OCI-LY3 (cell line): ENCODE measurements at regions not wholly inside any gene's neighbourhood (a gene's known extent, or its start where the extent isn't known, plus 50 kb on each side); places are given as distances from the start of the nearest gene placed in this dataset.

Source experiments
- EZH2phosphoT487 ChIP-seq: fragments of 200-600 bp; shearing (Covaris generic); IDR thresholded peaks from 2 replicates; pipeline ENCODE4 v1.6.1; 2018; ENCODE audit warnings: antibody characterized with exemption, mixed run types, low read depth
- TF ChIP-seq, protein P1 (sequence below): fragments of 200-600, 300-600 bp; sonication (generic); IDR thresholded peaks from 2 replicates; pipeline ENCODE4 v1.5.1; 2014; ENCODE audit warnings: antibody characterized with exemption, low read length, low read depth

- TF ChIP-seq, protein P1, sequence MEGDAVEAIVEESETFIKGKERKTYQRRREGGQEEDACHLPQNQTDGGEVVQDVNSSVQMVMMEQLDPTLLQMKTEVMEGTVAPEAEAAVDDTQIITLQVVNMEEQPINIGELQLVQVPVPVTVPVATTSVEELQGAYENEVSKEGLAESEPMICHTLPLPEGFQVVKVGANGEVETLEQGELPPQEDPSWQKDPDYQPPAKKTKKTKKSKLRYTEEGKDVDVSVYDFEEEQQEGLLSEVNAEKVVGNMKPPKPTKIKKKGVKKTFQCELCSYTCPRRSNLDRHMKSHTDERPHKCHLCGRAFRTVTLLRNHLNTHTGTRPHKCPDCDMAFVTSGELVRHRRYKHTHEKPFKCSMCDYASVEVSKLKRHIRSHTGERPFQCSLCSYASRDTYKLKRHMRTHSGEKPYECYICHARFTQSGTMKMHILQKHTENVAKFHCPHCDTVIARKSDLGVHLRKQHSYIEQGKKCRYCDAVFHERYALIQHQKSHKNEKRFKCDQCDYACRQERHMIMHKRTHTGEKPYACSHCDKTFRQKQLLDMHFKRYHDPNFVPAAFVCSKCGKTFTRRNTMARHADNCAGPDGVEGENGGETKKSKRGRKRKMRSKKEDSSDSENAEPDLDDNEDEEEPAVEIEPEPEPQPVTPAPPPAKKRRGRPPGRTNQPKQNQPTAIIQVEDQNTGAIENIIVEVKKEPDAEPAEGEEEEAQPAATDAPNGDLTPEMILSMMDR, result no peak
- no peak for TF ChIP-seq EZH2phosphoT487
Observed at GRCh38 chr11:103624708-103625623, 411.5 kb upstream of the DDI1 start.
